Testis (tissue), 2 donors: ENCODE measurements at regions not wholly inside any gene's neighbourhood (a gene's known extent, or its start where the extent isn't known, plus 50 kb on each side); places are given as distances from the start of the nearest gene placed in this dataset.

ENCODE experiments used
- POLR2A ChIP-seq: fragments of 450-650 bp; IDR thresholded peaks from one replicate; pipeline ENCODE4 v1.6.1; 2017; ENCODE audit warnings: antibody characterized with exemption, mild to moderate bottlenecking, moderate library complexity
- TF ChIP-seq, protein P1 (sequence below), 3 experiments: fragments of 450-650 bp in 2 of 3; fragments of 200-600 bp in 1 of 3; sonication (generic) in 1 of 3; IDR thresholded peaks; one replicate each; pipeline ENCODE4 v1.5.1; 2016 to 2019; ENCODE audit warnings: antibody characterized with exemption in 3 of 3, mild to moderate bottlenecking in 2 of 3, moderate library complexity in 1 of 3

- TF ChIP-seq, protein P1, sequence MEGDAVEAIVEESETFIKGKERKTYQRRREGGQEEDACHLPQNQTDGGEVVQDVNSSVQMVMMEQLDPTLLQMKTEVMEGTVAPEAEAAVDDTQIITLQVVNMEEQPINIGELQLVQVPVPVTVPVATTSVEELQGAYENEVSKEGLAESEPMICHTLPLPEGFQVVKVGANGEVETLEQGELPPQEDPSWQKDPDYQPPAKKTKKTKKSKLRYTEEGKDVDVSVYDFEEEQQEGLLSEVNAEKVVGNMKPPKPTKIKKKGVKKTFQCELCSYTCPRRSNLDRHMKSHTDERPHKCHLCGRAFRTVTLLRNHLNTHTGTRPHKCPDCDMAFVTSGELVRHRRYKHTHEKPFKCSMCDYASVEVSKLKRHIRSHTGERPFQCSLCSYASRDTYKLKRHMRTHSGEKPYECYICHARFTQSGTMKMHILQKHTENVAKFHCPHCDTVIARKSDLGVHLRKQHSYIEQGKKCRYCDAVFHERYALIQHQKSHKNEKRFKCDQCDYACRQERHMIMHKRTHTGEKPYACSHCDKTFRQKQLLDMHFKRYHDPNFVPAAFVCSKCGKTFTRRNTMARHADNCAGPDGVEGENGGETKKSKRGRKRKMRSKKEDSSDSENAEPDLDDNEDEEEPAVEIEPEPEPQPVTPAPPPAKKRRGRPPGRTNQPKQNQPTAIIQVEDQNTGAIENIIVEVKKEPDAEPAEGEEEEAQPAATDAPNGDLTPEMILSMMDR (IDR thresholded peaks at IDR 0.05), result no peak
- no peak for TF ChIP-seq POLR2A
Observed at GRCh38 chr2:198308368-198308767, 504.0 kb downstream of the PLCL1 start.
